Hepatocyte (in vitro differentiated cells): ENCODE measurements at regions not wholly inside any gene's neighbourhood (a gene's known extent, or its start where the extent isn't known, plus 50 kb on each side); places are given as distances from the start of the nearest gene placed in this dataset.
A peak's percentile ranks its signal among the peaks of the same experiment; 100 is the strongest.

ENCODE experiments used
- DNase-seq: peaks from one replicate; pipeline ENCODE4 v3.0.0-alpha.2; 2016; ENCODE audit warnings: low spot score
- H2AFZ ChIP-seq: fragments of 200-600 bp; sonication (generic); 2 replicates; pipeline ENCODE4 v1.6.0; 2016; ENCODE audit warnings: antibody characterized with exemption, mild to moderate bottlenecking
- H3K27ac ChIP-seq: fragments of 200-600 bp; sonication (generic); 2 replicates; pipeline ENCODE4 v1.5.1; 2016; ENCODE audit warnings: mild to moderate bottlenecking
- H3K27me3 ChIP-seq: fragments of 200-600 bp; sonication (generic); 2 replicates; pipeline ENCODE4 v1.6.1; 2016
- H3K36me3 ChIP-seq: fragments of 200-600 bp; sonication (generic); replicated peaks from 2 replicates; pipeline ENCODE4 v1.5.1; 2016; ENCODE audit warnings: low read depth; ENCODE audit not compliant: insufficient read depth
- H3K4me1 ChIP-seq: fragments of 200-600 bp; sonication (generic); 2 replicates; pipeline ENCODE4 v1.5.1; 2016; ENCODE audit warnings: mild to moderate bottlenecking, moderate library complexity; ENCODE audit not compliant: insufficient read depth
- H3K4me2 ChIP-seq: fragments of 200-600 bp; sonication (generic); 2 replicates; pipeline ENCODE4 v1.6.0; 2016
- H3K4me3 ChIP-seq: fragments of 200-600 bp; sonication (generic); 2 replicates; pipeline ENCODE4 v1.5.1; 2016; ENCODE audit warnings: mild to moderate bottlenecking
- H3K79me2 ChIP-seq: fragments of 200-600 bp; sonication (generic); 2 replicates; pipeline ENCODE4 v1.6.0; 2017; ENCODE audit warnings: mild to moderate bottlenecking
- H3K9me2 ChIP-seq: fragments of 200-600 bp; sonication (generic); replicated peaks from 2 replicates; pipeline ENCODE4 v1.6.0; 2017; ENCODE audit warnings: mild to moderate bottlenecking; ENCODE audit not compliant: insufficient read depth
- H3K9me3 ChIP-seq: fragments of 200-600 bp; sonication (generic); 2 replicates; pipeline ENCODE4 v1.5.1; 2016; ENCODE audit warnings: low read depth, mild to moderate bottlenecking
- H4K20me1 ChIP-seq: fragments of 200-600 bp; sonication (generic); 2 replicates; pipeline ENCODE4 v1.6.0; 2016; ENCODE audit warnings: mild to moderate bottlenecking; ENCODE audit not compliant: insufficient read depth, poor library complexity, severe bottlenecking
- CTCF ChIP-seq: fragments of 200-600 bp; sonication (generic); IDR thresholded peaks from 2 replicates; pipeline ENCODE4 v1.5.1; 2016; ENCODE audit warnings: antibody characterized with exemption, mild to moderate bottlenecking; ENCODE audit not compliant: poor library complexity
- EZH2 ChIP-seq: fragments of 200-600 bp; sonication (generic); IDR thresholded peaks from 2 replicates; pipeline ENCODE4 v1.6.1; 2016; ENCODE audit warnings: antibody characterized with exemption, mild to moderate bottlenecking, borderline replicate concordance
- EZH2phosphoT487 ChIP-seq: fragments of 200-600 bp; sonication (generic); IDR thresholded peaks from one replicate; pipeline ENCODE4 v1.6.1; 2018; ENCODE audit warnings: antibody characterized with exemption, mild to moderate bottlenecking, low read depth, moderate library complexity; ENCODE audit not compliant: unreplicated experiment, severe bottlenecking
- WGBS: methylation state at CpG from one replicate; pipeline ENCODE4 v1.1.6; 2016; ENCODE audit warnings: low lambda C conversion rate; ENCODE audit errors: missing lambda C conversion rate; 5-methylcytosine and 5-hydroxymethylcytosine counted together

- Histone ChIP-seq H3K27me3 (no peaks in the 10 kb centered on the region), H3K36me3 (no peaks in the 10 kb centered on the region), H3K4me3 (no peak overlapping the region), H3K9me3 (no peaks in the 10 kb centered on the region), H3K9me2 (no peaks in the 10 kb centered on the region), H2AFZ (no peak overlapping the region), H3K27ac (no peak overlapping the region), H3K4me1 (peaks cover 8% of the 10 kb centered on the region), H4K20me1 (no peaks in the 10 kb centered on the region), H3K4me2 (no peak overlapping the region), H3K79me2 (no peaks in the 10 kb centered on the region)
- WGBS: 90% methylated on average over 6 of the region's 6 CpGs
- no peak for DNase-seq
- no peak for TF ChIP-seq EZH2phosphoT487
- no peak for TF ChIP-seq CTCF
- TF ChIP-seq EZH2: no peak
These were observed 881.3 kb upstream of the ADGRL2 start for GRCh38 chr1:80919426-80919825.

- no peak overlapping the region for H3K4me2 ChIP-seq
- H3K9me3 ChIP-seq: no peaks in the 10 kb centered on the region
- no peaks in the 10 kb centered on the region for H3K79me2 ChIP-seq
- H3K27ac ChIP-seq: no peak overlapping the region
- no peaks in the 10 kb centered on the region for H3K36me3 ChIP-seq
- no peak overlapping the region for H2AFZ ChIP-seq
- TF ChIP-seq EZH2phosphoT487: no peak
- no peak for TF ChIP-seq CTCF
- no peak for TF ChIP-seq EZH2
- DNase-seq: no peak
- no peak overlapping the region for H3K4me3 ChIP-seq
- 0% methylated on average over 1 of the region's 1 CpG for WGBS
- H4K20me1 ChIP-seq: no peaks in the 10 kb centered on the region
- H3K27me3 ChIP-seq: no peaks in the 10 kb centered on the region
- H3K4me1 ChIP-seq: peaks cover 8% of the 10 kb centered on the region
- no peaks in the 10 kb centered on the region for H3K9me2 ChIP-seq
These were observed 882.4 kb upstream of the ADGRL2 start for GRCh38 chr1:80918380-80918779.

- no peaks in the 10 kb centered on the region for H3K79me2 ChIP-seq
- H3K9me2 ChIP-seq: no peaks in the 10 kb centered on the region
- H3K4me3 ChIP-seq: no peak overlapping the region
- no peaks in the 10 kb centered on the region for H3K36me3 ChIP-seq
- H3K4me1 ChIP-seq: peaks cover 8% of the 10 kb centered on the region
- no peak overlapping the region for H3K27ac ChIP-seq
- TF ChIP-seq EZH2phosphoT487: no peak
- no peak for TF ChIP-seq CTCF
- no peak for TF ChIP-seq EZH2
- 78% methylated on average over 2 of the region's 2 CpGs for WGBS
- H4K20me1 ChIP-seq: no peaks in the 10 kb centered on the region
- H3K4me2 ChIP-seq: peak overlapping the region; percentile 9
- H3K27me3 ChIP-seq: no peaks in the 10 kb centered on the region
- no peak overlapping the region for H2AFZ ChIP-seq
- no peak for DNase-seq
- no peaks in the 10 kb centered on the region for H3K9me3 ChIP-seq
These were observed 882.9 kb upstream of the ADGRL2 start for GRCh38 chr1:80917826-80918225.

- H3K27ac ChIP-seq: no peak overlapping the region
- peak overlapping the region; percentile 9 for H3K4me2 ChIP-seq
- H4K20me1 ChIP-seq: no peaks in the 10 kb centered on the region
- H3K9me2 ChIP-seq: no peaks in the 10 kb centered on the region
- H2AFZ ChIP-seq: peak overlapping the region; percentile 9
- no peaks in the 10 kb centered on the region for H3K9me3 ChIP-seq
- WGBS: 19% methylated on average over 1 of the region's 1 CpG
- H3K4me1 ChIP-seq: peaks cover 8% of the 10 kb centered on the region
- no peaks in the 10 kb centered on the region for H3K27me3 ChIP-seq
- DNase-seq: no peak
- H3K36me3 ChIP-seq: no peaks in the 10 kb centered on the region
- no peak overlapping the region for H3K4me3 ChIP-seq
- TF ChIP-seq EZH2 (no peak), EZH2phosphoT487 (no peak), CTCF (no peak)
- H3K79me2 ChIP-seq: no peaks in the 10 kb centered on the region
These were observed 883.5 kb upstream of the ADGRL2 start for GRCh38 chr1:80917225-80917624.
